ENCODE measurements at regions not wholly inside any gene's neighbourhood (a gene's known extent, or its start where the extent isn't known, plus 50 kb on each side); places are given as distances from the start of the nearest gene placed in this dataset.

DNA sequence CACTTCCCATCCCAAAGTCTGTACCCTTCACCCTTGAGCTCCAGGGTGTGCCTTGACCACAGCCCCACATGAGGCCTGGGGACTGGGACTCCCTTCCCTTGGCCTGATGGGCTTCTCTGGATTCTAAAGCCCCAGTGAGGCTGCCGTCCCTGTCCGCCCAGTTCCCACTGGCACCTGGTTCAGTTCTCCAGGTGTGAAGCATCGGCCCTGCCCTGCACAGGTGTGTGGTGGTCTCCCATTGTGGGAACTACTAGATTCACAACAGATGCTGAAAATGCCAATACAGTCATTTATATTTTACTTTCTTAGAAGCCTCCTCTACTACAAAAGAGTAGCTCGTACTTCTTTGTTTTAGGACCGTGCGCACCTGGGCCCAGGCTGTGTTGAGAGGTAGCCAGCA lies 72.8 kb downstream of the TTLL2 start:
- TF ChIP-seq, protein P1, sequence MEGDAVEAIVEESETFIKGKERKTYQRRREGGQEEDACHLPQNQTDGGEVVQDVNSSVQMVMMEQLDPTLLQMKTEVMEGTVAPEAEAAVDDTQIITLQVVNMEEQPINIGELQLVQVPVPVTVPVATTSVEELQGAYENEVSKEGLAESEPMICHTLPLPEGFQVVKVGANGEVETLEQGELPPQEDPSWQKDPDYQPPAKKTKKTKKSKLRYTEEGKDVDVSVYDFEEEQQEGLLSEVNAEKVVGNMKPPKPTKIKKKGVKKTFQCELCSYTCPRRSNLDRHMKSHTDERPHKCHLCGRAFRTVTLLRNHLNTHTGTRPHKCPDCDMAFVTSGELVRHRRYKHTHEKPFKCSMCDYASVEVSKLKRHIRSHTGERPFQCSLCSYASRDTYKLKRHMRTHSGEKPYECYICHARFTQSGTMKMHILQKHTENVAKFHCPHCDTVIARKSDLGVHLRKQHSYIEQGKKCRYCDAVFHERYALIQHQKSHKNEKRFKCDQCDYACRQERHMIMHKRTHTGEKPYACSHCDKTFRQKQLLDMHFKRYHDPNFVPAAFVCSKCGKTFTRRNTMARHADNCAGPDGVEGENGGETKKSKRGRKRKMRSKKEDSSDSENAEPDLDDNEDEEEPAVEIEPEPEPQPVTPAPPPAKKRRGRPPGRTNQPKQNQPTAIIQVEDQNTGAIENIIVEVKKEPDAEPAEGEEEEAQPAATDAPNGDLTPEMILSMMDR (conservative IDR thresholded peaks at IDR 0.05), result no peak
- TF ChIP-seq EZH2 (IDR thresholded peaks at IDR 0.05; ENCODE audit: low read depth), result no peak

All from PC-9 (cell line).